Panc1 (cell line): ENCODE measurements at regions not wholly inside any gene's neighbourhood (a gene's known extent, or its start where the extent isn't known, plus 50 kb on each side); places are given as distances from the start of the nearest gene placed in this dataset.

Source experiments
- ATAC-seq: fragments of 200-7000 bp; cut with Tn5 transposase; 2 replicates; pipeline ENCODE4 v1.9.1; 2020; ENCODE audit warnings: mild to moderate bottlenecking, moderate library complexity
- BruUV-seq: library from RNA; stranded (reverse); fragments of 400-500 nt; replicated peaks from 2 replicates; lab custom pipeline; 2021; lab: Mats Ljungman, UMichigan
- CTCF ChIA-PET: fragments of 300-600 bp; sonication (Branson Sonifier 250); formaldehyde crosslinking; loops from one replicate; lab custom pipeline; 2022; ENCODE audit warnings: antibody characterized with exemption; lab: Charles Lee
- POLR2A ChIA-PET: fragments of 300-600 bp; sonication (Branson Sonifier 250); formaldehyde crosslinking; loops from one replicate; lab custom pipeline; 2022; ENCODE audit warnings: antibody characterized with exemption; lab: Charles Lee
- DNase-seq: peaks from one replicate; pipeline ENCODE4 v3.0.0-alpha.2; 2010; ENCODE audit warnings: low read depth, low spot score
- H3K27ac ChIP-seq: 2 replicates; pipeline ENCODE4 v1.5.1; 2011; ENCODE audit warnings: mild to moderate bottlenecking, low read length, inconsistent platforms
- H3K27me3 ChIP-seq: fragments of 200-500 bp; sonication (Bioruptor generic); 2 replicates; pipeline ENCODE4 v1.6.0; 2014; ENCODE audit warnings: low read length, inconsistent platforms; ENCODE audit not compliant: control insufficient read depth, insufficient read depth
- H3K36me3 ChIP-seq: fragments of 200-500 bp; sonication (Bioruptor generic); 2 replicates; pipeline ENCODE4 v1.5.1; 2014; ENCODE audit warnings: inconsistent platforms, mild to moderate bottlenecking, low read length, moderate library complexity; ENCODE audit not compliant: control insufficient read depth, insufficient read depth
- H3K4me1 ChIP-seq: 2 replicates; pipeline ENCODE4 v1.5.1; 2011; ENCODE audit warnings: inconsistent platforms, mild to moderate bottlenecking, low read length, moderate library complexity; ENCODE audit not compliant: control insufficient read depth, insufficient read depth
- H3K4me3 ChIP-seq, 2 experiments: 2 replicates each; pipeline ENCODE4 v1.5.1; 2011 to 2012; ENCODE audit warnings: low read depth in 2 of 2, low read length in 2 of 2, mild to moderate bottlenecking in 2 of 2, inconsistent platforms in 1 of 2, moderate library complexity in 1 of 2
- H3K9me3 ChIP-seq: fragments of 200-500 bp; sonication (Bioruptor generic); 2 replicates; pipeline ENCODE4 v1.5.1; 2014; ENCODE audit warnings: low read depth, mild to moderate bottlenecking, inconsistent platforms, low read length, moderate library complexity; ENCODE audit not compliant: control insufficient read depth, insufficient read depth
- POLR2AphosphoS5 ChIP-seq: IDR thresholded peaks from 2 replicates; pipeline ENCODE4 v1.6.1; 2012; ENCODE audit warnings: mild to moderate bottlenecking, low read depth, low read length, moderate library complexity
- SIN3A ChIP-seq: IDR thresholded peaks from 2 replicates; pipeline ENCODE4 v1.6.1; 2012; ENCODE audit warnings: low read depth, mild to moderate bottlenecking, low read length, moderate library complexity, borderline replicate concordance; ENCODE audit not compliant: insufficient read depth
- TCF7L2 ChIP-seq: IDR thresholded peaks from 2 replicates; pipeline ENCODE4 v1.6.1; 2011; ENCODE audit warnings: mild to moderate bottlenecking, low read depth, low read length, inconsistent platforms
- in situ Hi-C: cut with HindIII; loops from 2 replicates; pipeline ENCODE4 v1.10.0; 2016; ENCODE audit warnings: low sequenced_read_pairs, low pct_unique_long_range_greater_than_20kb
- intact Hi-C: fragments of 100-400 bp; cut with micrococcal nuclease; formaldehyde crosslinking; loops from one replicate; pipeline ENCODE4 v1.10.0; 2022; ENCODE audit not compliant: unreplicated experiment
- TF ChIP-seq, protein P1 (sequence below): fragments of 450-650 bp; IDR thresholded peaks from 2 replicates; pipeline ENCODE4 v1.5.1; 2017; ENCODE audit warnings: mild to moderate bottlenecking
- TF ChIP-seq, protein P2 (sequence below), 2 experiments: IDR thresholded peaks; 2 replicates each; pipeline ENCODE4 v1.6.1; 2011 to 2012; ENCODE audit warnings: low read depth in 2 of 2, control low read depth in 1 of 2, low read length in 1 of 2, mild to moderate bottlenecking in 1 of 2, moderate library complexity in 1 of 2; ENCODE audit not compliant: insufficient read depth in 1 of 2

DNA sequence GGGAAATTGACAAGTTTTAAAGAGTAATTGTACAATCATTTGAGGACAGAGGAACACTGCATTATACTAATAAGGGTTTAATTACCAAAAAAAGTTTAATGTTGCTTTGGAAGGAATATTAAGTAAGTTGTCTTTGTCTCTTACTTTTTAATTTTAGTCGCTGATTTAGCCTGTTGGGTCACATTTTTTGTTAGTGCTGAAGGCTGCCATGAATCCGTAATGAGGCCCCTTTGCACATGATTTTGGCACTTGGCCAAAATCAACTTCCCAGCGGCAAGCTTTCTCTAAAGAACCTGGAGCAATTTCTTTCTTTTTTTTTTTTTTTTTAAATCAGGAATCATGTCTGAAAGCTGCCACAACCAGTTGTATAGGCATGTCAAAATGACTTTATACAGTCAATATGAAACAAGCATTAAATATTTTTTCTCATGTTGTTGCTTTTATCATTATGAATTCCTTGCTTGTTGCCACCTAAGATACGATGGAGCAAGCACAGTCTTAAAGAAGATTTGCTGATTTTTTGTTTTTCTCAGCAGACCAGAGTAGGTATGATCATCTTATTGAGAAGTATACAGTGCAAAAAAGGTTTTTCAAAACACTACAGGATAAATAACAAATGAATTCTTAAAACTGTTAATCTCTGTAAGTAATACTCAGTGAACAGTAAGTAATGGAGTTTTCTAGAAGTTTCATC lies 690.4 kb downstream of the USP25 start:
- no peak for ATAC-seq
- TF ChIP-seq SIN3A, result no peak
- no peak for TF ChIP-seq TCF7L2
- TF ChIP-seq POLR2AphosphoS5, result no peak
- TF ChIP-seq, protein P1, sequence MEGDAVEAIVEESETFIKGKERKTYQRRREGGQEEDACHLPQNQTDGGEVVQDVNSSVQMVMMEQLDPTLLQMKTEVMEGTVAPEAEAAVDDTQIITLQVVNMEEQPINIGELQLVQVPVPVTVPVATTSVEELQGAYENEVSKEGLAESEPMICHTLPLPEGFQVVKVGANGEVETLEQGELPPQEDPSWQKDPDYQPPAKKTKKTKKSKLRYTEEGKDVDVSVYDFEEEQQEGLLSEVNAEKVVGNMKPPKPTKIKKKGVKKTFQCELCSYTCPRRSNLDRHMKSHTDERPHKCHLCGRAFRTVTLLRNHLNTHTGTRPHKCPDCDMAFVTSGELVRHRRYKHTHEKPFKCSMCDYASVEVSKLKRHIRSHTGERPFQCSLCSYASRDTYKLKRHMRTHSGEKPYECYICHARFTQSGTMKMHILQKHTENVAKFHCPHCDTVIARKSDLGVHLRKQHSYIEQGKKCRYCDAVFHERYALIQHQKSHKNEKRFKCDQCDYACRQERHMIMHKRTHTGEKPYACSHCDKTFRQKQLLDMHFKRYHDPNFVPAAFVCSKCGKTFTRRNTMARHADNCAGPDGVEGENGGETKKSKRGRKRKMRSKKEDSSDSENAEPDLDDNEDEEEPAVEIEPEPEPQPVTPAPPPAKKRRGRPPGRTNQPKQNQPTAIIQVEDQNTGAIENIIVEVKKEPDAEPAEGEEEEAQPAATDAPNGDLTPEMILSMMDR, result no peak
- TF ChIP-seq, protein P2, sequence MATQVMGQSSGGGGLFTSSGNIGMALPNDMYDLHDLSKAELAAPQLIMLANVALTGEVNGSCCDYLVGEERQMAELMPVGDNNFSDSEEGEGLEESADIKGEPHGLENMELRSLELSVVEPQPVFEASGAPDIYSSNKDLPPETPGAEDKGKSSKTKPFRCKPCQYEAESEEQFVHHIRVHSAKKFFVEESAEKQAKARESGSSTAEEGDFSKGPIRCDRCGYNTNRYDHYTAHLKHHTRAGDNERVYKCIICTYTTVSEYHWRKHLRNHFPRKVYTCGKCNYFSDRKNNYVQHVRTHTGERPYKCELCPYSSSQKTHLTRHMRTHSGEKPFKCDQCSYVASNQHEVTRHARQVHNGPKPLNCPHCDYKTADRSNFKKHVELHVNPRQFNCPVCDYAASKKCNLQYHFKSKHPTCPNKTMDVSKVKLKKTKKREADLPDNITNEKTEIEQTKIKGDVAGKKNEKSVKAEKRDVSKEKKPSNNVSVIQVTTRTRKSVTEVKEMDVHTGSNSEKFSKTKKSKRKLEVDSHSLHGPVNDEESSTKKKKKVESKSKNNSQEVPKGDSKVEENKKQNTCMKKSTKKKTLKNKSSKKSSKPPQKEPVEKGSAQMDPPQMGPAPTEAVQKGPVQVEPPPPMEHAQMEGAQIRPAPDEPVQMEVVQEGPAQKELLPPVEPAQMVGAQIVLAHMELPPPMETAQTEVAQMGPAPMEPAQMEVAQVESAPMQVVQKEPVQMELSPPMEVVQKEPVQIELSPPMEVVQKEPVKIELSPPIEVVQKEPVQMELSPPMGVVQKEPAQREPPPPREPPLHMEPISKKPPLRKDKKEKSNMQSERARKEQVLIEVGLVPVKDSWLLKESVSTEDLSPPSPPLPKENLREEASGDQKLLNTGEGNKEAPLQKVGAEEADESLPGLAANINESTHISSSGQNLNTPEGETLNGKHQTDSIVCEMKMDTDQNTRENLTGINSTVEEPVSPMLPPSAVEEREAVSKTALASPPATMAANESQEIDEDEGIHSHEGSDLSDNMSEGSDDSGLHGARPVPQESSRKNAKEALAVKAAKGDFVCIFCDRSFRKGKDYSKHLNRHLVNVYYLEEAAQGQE (IDR thresholded peaks at IDR 0.05; ENCODE audit: insufficient read depth in 1 of 2, low read depth in 2 of 2, low read length in 1 of 2), result no peak
- BruUV-seq, result no TSS peak
- Histone ChIP-seq H3K9me3 (no peaks in the 10 kb centered on the region), H3K27ac (peak overlapping the region; percentile 70), H3K36me3 (no peaks in the 10 kb centered on the region), H3K27me3 (no peaks in the 10 kb centered on the region), H3K4me1 (peaks cover 3% of the 10 kb centered on the region; the same call in 1 of the 2 replicates), H3K4me3 (peak overlapping the region in 1 of 2 experiments; percentile 22; a peak in 2 of 4 replicates)
- in situ Hi-C loops, result no loop called here
- ChIA-PET POLR2A (no interaction called here), CTCF (no interaction called here)
- intact Hi-C loops, result no loop called here
- no peak for DNase-seq

- in situ Hi-C loops (no loop called here), intact Hi-C loops (no loop called here)
- Histone ChIP-seq H3K4me3 (no peak overlapping the region), H3K27me3 (no peaks in the 10 kb centered on the region), H3K4me1 (peaks cover 3% of the 10 kb centered on the region; the same call in 1 of the 2 replicates), H3K27ac (no peak overlapping the region), H3K36me3 (no peaks in the 10 kb centered on the region), H3K9me3 (no peaks in the 10 kb centered on the region)
- BruUV-seq, result no TSS peak
- ATAC-seq, result no peak
- DNase-seq, result no peak
- POLR2A ChIA-PET, result no interaction called here
- TF ChIP-seq TCF7L2, result no peak
- TF ChIP-seq, protein P2 (IDR thresholded peaks at IDR 0.05; ENCODE audit: insufficient read depth in 1 of 2, low read depth in 2 of 2, low read length in 1 of 2), result no peak
- no peak for TF ChIP-seq POLR2AphosphoS5
- TF ChIP-seq, protein P1, result no peak
- no peak for TF ChIP-seq SIN3A
- CTCF ChIA-PET, result no interaction called here
These were observed 691.2 kb downstream of the USP25 start for GRCh38 chr21:16421007-16421406.
